ENCODE measurements at regions not wholly inside any gene's neighbourhood (a gene's known extent, or its start where the extent isn't known, plus 50 kb on each side); places are given as distances from the start of the nearest gene placed in this dataset.

- ChIA-PET POLR2A (no interaction called here), CTCF (no interaction called here)
- no peaks in the 10 kb centered on the region for H3K4me1 ChIP-seq
- FAIRE-seq (no peak), DNase-seq (ENCODE audit: low read depth in 1 of 2, low spot score in 1 of 2) (no peak), ATAC-seq (no peak)
- 65% methylated on average over 4 of the region's 4 CpGs for WGBS (ENCODE audit: missing lambda C conversion rate)
- H3K27ac ChIP-seq, result no peak overlapping the region
- no peak overlapping the region for H3K4me2 ChIP-seq
- TF ChIP-seq TFCP2L1 (CRISPR knock-in tag; IDR thresholded peaks at IDR 0.05) (no peak), ESRRA (IDR thresholded peaks at IDR 0.05; ENCODE audit: borderline replicate concordance, low read length) (no peak), ZSCAN20 (CRISPR knock-in tag; IDR thresholded peaks at IDR 0.05) (no peak), CHD2 (IDR thresholded peaks at IDR 0.05; ENCODE audit: low read length, partially characterized antibody) (no peak), JUN (IDR thresholded peaks at IDR 0.05) (no peak), CBX2 (IDR thresholded peaks at IDR 0.05; ENCODE audit: borderline replicate concordance, low read depth) (no peak), BHLHE40 (IDR thresholded peaks at IDR 0.05; ENCODE audit: low read depth, low read length) (no peak), NR3C1 (IDR thresholded peaks at IDR 0.05) (no peak), POLR2A (IDR thresholded peaks at IDR 0.05; ENCODE audit: low read length) (no peak), HOXA7 (CRISPR knock-in tag; IDR thresholded peaks at IDR 0.05) (no peak), EP300 (IDR thresholded peaks at IDR 0.05) (no peak), CHD4 (IDR thresholded peaks at IDR 0.05; ENCODE audit: borderline replicate concordance) (no peak)
- TF ChIP-seq, protein P1, sequence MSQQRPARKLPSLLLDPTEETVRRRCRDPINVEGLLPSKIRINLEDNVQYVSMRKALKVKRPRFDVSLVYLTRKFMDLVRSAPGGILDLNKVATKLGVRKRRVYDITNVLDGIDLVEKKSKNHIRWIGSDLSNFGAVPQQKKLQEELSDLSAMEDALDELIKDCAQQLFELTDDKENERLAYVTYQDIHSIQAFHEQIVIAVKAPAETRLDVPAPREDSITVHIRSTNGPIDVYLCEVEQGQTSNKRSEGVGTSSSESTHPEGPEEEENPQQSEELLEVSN (IDR thresholded peaks at IDR 0.05; ENCODE audit: borderline replicate concordance, low read depth), result no peak
- H3K9me3 ChIP-seq, result no peaks in the 10 kb centered on the region
- no peak overlapping the region for H3K4me3 ChIP-seq
Measured at GRCh38 chr3:162525771-162526170, 1029.2 kb downstream of the OTOL1 start.

GRCh38 chr3:162534431-162534830 lies 1037.8 kb downstream of the OTOL1 start:
- ChIA-PET CTCF (no interaction called here), POLR2A (no interaction called here)
- 74% methylated on average over 2 of the region's 2 CpGs for WGBS (ENCODE audit: missing lambda C conversion rate)
- Histone ChIP-seq H3K4me2 (no peak overlapping the region), H3K9me3 (no peaks in the 10 kb centered on the region), H3K4me3 (no peak overlapping the region), H3K27ac (no peak overlapping the region), H3K4me1 (peaks cover 6% of the 10 kb centered on the region; the same call in 1 of the 3 replicates)
- no peak for DNase-seq (ENCODE audit: low read depth in 1 of 2, low spot score in 1 of 2)
- no peak for ATAC-seq
- no peak for TF ChIP-seq JUN (IDR thresholded peaks at IDR 0.05)
- no peak for TF ChIP-seq ZC3H11A (IDR thresholded peaks at IDR 0.05)
- TF ChIP-seq HOXB5 (CRISPR knock-in tag; IDR thresholded peaks at IDR 0.05), result no peak
- TF ChIP-seq MAFK (IDR thresholded peaks at IDR 0.05; ENCODE audit: partially characterized antibody), result no peak
- TF ChIP-seq PHF8 (IDR thresholded peaks at IDR 0.05; ENCODE audit: borderline replicate concordance, low read depth), result no peak
- no peak for TF ChIP-seq SREBF2 (IDR thresholded peaks at IDR 0.05)
- FAIRE-seq, result no peak

DNA sequence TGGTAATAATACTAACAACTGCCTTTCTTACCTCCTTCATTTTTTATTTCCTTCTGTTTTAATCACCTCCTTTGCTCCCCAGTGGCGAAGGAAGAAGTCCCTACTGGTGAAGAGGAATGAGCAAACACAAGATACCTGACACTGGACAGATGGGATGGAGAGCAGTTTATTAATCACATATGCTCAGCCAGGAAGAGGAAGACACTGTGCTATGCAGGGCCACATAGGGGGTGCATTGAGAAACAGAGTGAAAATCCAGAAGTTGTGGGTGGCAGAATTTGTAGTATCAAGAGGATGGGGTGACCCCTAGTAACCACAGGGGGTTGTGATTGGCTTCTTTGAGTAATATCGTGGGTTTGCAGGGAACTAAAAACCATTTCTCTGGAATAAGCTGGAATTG lies 1041.9 kb downstream of the OTOL1 start:
- no peak overlapping the region for H3K4me3 ChIP-seq
- POLR2A ChIA-PET, result no interaction called here
- CTCF ChIA-PET, result no interaction called here
- peaks cover 6% of the 10 kb centered on the region; the same call in 1 of the 3 replicates for H3K4me1 ChIP-seq
- ATAC-seq (no peak), FAIRE-seq (no peak), DNase-seq (ENCODE audit: low read depth in 1 of 2, low spot score in 1 of 2) (no peak)
- no peak overlapping the region for H3K27ac ChIP-seq
- no peak overlapping the region for H3K4me2 ChIP-seq
- H3K9me3 ChIP-seq, result no peaks in the 10 kb centered on the region
- WGBS (ENCODE audit: missing lambda C conversion rate), result 41% methylated on average over 2 of the region's 2 CpGs
- TF ChIP-seq MYC (IDR thresholded peaks at IDR 0.05; ENCODE audit: borderline replicate concordance, low read length) (no peak), RNF2 (IDR thresholded peaks at IDR 0.05; ENCODE audit: borderline replicate concordance, low read depth) (no peak), SMC3 (IDR thresholded peaks at IDR 0.05) (no peak), POLR2AphosphoS2 (conservative IDR thresholded peaks at IDR 0.05; ENCODE audit: low read length) (no peak), ESRRA (IDR thresholded peaks at IDR 0.05; ENCODE audit: borderline replicate concordance, low read length) (no peak), FOSL2 (IDR thresholded peaks at IDR 0.05) (no peak), FOSL2 (CRISPR knock-in tag; IDR thresholded peaks at IDR 0.05) (no peak), NFE2L2 (conservative IDR thresholded peaks at IDR 0.05; ENCODE audit: low read length) (no peak), RAD21 (conservative IDR thresholded peaks at IDR 0.05 in 1 of 2, IDR thresholded peaks at IDR 0.05 in 1 of 2) (no peak), SREBF2 (IDR thresholded peaks at IDR 0.05) (no peak), HOXB5 (CRISPR knock-in tag; IDR thresholded peaks at IDR 0.05) (no peak), NR3C1 (IDR thresholded peaks at IDR 0.05) (no peak), NPAS2 (CRISPR knock-in tag; IDR thresholded peaks at IDR 0.05; ENCODE audit: borderline replicate concordance) (no peak)
- TF ChIP-seq, protein P1 (IDR thresholded peaks at IDR 0.05; ENCODE audit: borderline replicate concordance, low read depth), result no peak
- TF ChIP-seq, protein P2, sequence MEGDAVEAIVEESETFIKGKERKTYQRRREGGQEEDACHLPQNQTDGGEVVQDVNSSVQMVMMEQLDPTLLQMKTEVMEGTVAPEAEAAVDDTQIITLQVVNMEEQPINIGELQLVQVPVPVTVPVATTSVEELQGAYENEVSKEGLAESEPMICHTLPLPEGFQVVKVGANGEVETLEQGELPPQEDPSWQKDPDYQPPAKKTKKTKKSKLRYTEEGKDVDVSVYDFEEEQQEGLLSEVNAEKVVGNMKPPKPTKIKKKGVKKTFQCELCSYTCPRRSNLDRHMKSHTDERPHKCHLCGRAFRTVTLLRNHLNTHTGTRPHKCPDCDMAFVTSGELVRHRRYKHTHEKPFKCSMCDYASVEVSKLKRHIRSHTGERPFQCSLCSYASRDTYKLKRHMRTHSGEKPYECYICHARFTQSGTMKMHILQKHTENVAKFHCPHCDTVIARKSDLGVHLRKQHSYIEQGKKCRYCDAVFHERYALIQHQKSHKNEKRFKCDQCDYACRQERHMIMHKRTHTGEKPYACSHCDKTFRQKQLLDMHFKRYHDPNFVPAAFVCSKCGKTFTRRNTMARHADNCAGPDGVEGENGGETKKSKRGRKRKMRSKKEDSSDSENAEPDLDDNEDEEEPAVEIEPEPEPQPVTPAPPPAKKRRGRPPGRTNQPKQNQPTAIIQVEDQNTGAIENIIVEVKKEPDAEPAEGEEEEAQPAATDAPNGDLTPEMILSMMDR (IDR thresholded peaks at IDR 0.05), result no peak
- TF ChIP-seq, protein P3, sequence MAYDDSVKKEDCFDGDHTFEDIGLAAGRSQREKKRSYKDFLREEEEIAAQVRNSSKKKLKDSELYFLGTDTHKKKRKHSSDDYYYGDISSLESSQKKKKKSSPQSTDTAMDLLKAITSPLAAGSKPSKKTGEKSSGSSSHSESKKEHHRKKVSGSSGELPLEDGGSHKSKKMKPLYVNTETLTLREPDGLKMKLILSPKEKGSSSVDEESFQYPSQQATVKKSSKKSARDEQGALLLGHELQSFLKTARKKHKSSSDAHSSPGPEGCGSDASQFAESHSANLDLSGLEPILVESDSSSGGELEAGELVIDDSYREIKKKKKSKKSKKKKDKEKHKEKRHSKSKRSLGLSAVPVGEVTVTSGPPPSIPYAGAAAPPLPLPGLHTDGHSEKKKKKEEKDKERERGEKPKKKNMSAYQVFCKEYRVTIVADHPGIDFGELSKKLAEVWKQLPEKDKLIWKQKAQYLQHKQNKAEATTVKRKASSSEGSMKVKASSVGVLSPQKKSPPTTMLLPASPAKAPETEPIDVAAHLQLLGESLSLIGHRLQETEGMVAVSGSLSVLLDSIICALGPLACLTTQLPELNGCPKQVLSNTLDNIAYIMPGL (CRISPR knock-in tag; IDR thresholded peaks at IDR 0.05; ENCODE audit: borderline replicate concordance), result no peak

Data from A549 (cell line).